Activated naive CD8-positive, alpha-beta T cell treated with anti-CD3 and anti-CD28 coated beads, Interleukin-2, amount 10 ng/mL, durations not matched to agents 7 days and 5 days (primary cell): ENCODE measurements at regions not wholly inside any gene's neighbourhood (a gene's known extent, or its start where the extent isn't known, plus 50 kb on each side); places are given as distances from the start of the nearest gene placed in this dataset.

Source experiments
- ATAC-seq: fragments of 150-1000 bp; cut with Tn5 transposase; one replicate; pipeline ENCODE4 v1.10.0; 2021; ENCODE audit warnings: low read depth, moderate library complexity
- POLR2A ChIA-PET: fragments of 350-600 bp; sonication (Branson Sonifier 250); formaldehyde crosslinking; loops from one replicate; lab custom pipeline; 2021; ENCODE audit warnings: antibody characterized with exemption; lab: Charles Lee
- DNase-seq: peaks from one replicate; pipeline ENCODE4 v3.0.0; 2021
- H3K27ac Mint-ChIP-seq: one replicate; pipeline ENCODE4 v1.8.0; 2022; ENCODE audit warnings: mild to moderate bottlenecking, mixed read lengths
- H3K27me3 Mint-ChIP-seq: one replicate; pipeline ENCODE4 v1.8.0; 2022; ENCODE audit warnings: mild to moderate bottlenecking, moderate library complexity, mixed read lengths
- H3K36me3 Mint-ChIP-seq: one replicate; pipeline ENCODE4 v1.8.0; 2021; ENCODE audit warnings: mild to moderate bottlenecking, mixed read lengths
- H3K4me1 Mint-ChIP-seq: one replicate; pipeline ENCODE4 v1.8.0; 2021; ENCODE audit warnings: mixed read lengths
- H3K4me3 Mint-ChIP-seq: one replicate; pipeline ENCODE4 v1.8.0; 2022; ENCODE audit warnings: mild to moderate bottlenecking, moderate library complexity, mixed read lengths
- H3K9me3 Mint-ChIP-seq: one replicate; pipeline ENCODE4 v1.8.0; 2021; ENCODE audit warnings: mixed read lengths

- peaks cover 2% of the 10 kb centered on the region for H3K9me3 Mint-ChIP-seq
- no peaks in the 10 kb centered on the region for H3K27me3 Mint-ChIP-seq
- ATAC-seq = no peak
- no peaks in the 10 kb centered on the region for H3K36me3 Mint-ChIP-seq
- POLR2A ChIA-PET = no interaction called here
- no peak overlapping the region for H3K4me3 Mint-ChIP-seq
- no peaks in the 10 kb centered on the region for H3K4me1 Mint-ChIP-seq
- no peak overlapping the region for H3K27ac Mint-ChIP-seq
- DNase-seq = no peak
Observed at GRCh38 chr11:114909866-114910265, 231.5 kb downstream of the NXPE2 start.

- Mint-ChIP-seq H3K9me3 (peaks cover 3% of the 10 kb centered on the region), H3K27me3 (no peaks in the 10 kb centered on the region), H3K4me1 (no peaks in the 10 kb centered on the region), H3K27ac (no peak overlapping the region), H3K36me3 (no peaks in the 10 kb centered on the region), H3K4me3 (no peak overlapping the region)
- POLR2A ChIA-PET = no interaction called here
- ATAC-seq (no peak), DNase-seq (no peak)
Observed at GRCh38 chr11:114912826-114913225, 234.5 kb downstream of the NXPE2 start.

- DNase-seq = no peak
- Mint-ChIP-seq H3K4me3 (no peak overlapping the region), H3K36me3 (no peaks in the 10 kb centered on the region), H3K27ac (no peak overlapping the region), H3K4me1 (no peaks in the 10 kb centered on the region), H3K9me3 (peaks cover 2% of the 10 kb centered on the region), H3K27me3 (no peaks in the 10 kb centered on the region)
- no peak for ATAC-seq
- POLR2A ChIA-PET = no interaction called here
Observed at GRCh38 chr11:114914231-114915005, 236.1 kb downstream of the NXPE2 start.

GRCh38 chr11:114915871-114916805 lies 237.8 kb downstream of the NXPE2 start:
- Mint-ChIP-seq H3K27ac (no peak overlapping the region), H3K4me3 (no peak overlapping the region), H3K27me3 (no peaks in the 10 kb centered on the region), H3K36me3 (no peaks in the 10 kb centered on the region), H3K4me1 (no peaks in the 10 kb centered on the region), H3K9me3 (peaks cover 2% of the 10 kb centered on the region)
- ATAC-seq (no peak), DNase-seq (no peak)
- POLR2A ChIA-PET = no interaction called here

- Mint-ChIP-seq H3K4me3 (no peak overlapping the region), H3K27ac (no peak overlapping the region), H3K4me1 (no peaks in the 10 kb centered on the region), H3K9me3 (peaks cover 2% of the 10 kb centered on the region), H3K36me3 (no peaks in the 10 kb centered on the region), H3K27me3 (no peaks in the 10 kb centered on the region)
- POLR2A ChIA-PET = no interaction called here
- no peak for DNase-seq
- no peak for ATAC-seq
Observed at GRCh38 chr11:114918286-114918685, 240.0 kb downstream of the NXPE2 start.

GRCh38 chr11:114921697-114922096 lies 243.4 kb downstream of the NXPE2 start:
- POLR2A ChIA-PET = no interaction called here
- H3K36me3 Mint-ChIP-seq = no peaks in the 10 kb centered on the region
- H3K4me3 Mint-ChIP-seq = no peak overlapping the region
- H3K4me1 Mint-ChIP-seq = no peaks in the 10 kb centered on the region
- DNase-seq (no peak), ATAC-seq (no peak)
- no peak overlapping the region for H3K27ac Mint-ChIP-seq
- no peaks in the 10 kb centered on the region for H3K9me3 Mint-ChIP-seq
- H3K27me3 Mint-ChIP-seq = no peaks in the 10 kb centered on the region

- no peak overlapping the region for H3K4me3 Mint-ChIP-seq
- H3K27me3 Mint-ChIP-seq = no peaks in the 10 kb centered on the region
- no peak overlapping the region for H3K27ac Mint-ChIP-seq
- ATAC-seq (no peak), DNase-seq (no peak)
- POLR2A ChIA-PET = no interaction called here
- H3K4me1 Mint-ChIP-seq = no peaks in the 10 kb centered on the region
- no peaks in the 10 kb centered on the region for H3K9me3 Mint-ChIP-seq
- no peaks in the 10 kb centered on the region for H3K36me3 Mint-ChIP-seq
Observed at GRCh38 chr11:114924042-114924441, 245.7 kb downstream of the NXPE2 start.

- DNase-seq = no peak
- Mint-ChIP-seq H3K4me1 (no peaks in the 10 kb centered on the region), H3K27ac (no peak overlapping the region), H3K4me3 (no peak overlapping the region), H3K36me3 (no peaks in the 10 kb centered on the region), H3K9me3 (no peaks in the 10 kb centered on the region), H3K27me3 (no peaks in the 10 kb centered on the region)
- ATAC-seq = no peak
- POLR2A ChIA-PET = no interaction called here
Observed at GRCh38 chr11:114925591-114925990, 247.3 kb downstream of the NXPE2 start.

- Mint-ChIP-seq H3K9me3 (peaks cover 2% of the 10 kb centered on the region), H3K27me3 (no peaks in the 10 kb centered on the region), H3K4me3 (no peak overlapping the region), H3K36me3 (no peaks in the 10 kb centered on the region), H3K27ac (no peak overlapping the region), H3K4me1 (no peaks in the 10 kb centered on the region)
- ATAC-seq = no peak
- POLR2A ChIA-PET = no interaction called here
- no peak for DNase-seq
Observed at GRCh38 chr11:114928260-114928870, 250.0 kb downstream of the NXPE2 start.

GRCh38 chr11:114929351-114930000 lies 251.1 kb downstream of the NXPE2 start:
- H3K4me3 Mint-ChIP-seq = no peak overlapping the region
- POLR2A ChIA-PET = no interaction called here
- no peak for ATAC-seq
- H3K27me3 Mint-ChIP-seq = no peaks in the 10 kb centered on the region
- DNase-seq = no peak
- H3K36me3 Mint-ChIP-seq = no peaks in the 10 kb centered on the region
- peaks cover 4% of the 10 kb centered on the region for H3K9me3 Mint-ChIP-seq
- H3K4me1 Mint-ChIP-seq = no peaks in the 10 kb centered on the region
- H3K27ac Mint-ChIP-seq = no peak overlapping the region

GRCh38 chr11:114938799-114939198 lies 260.5 kb downstream of the NXPE2 start:
- Mint-ChIP-seq H3K4me1 (no peaks in the 10 kb centered on the region), H3K27ac (no peak overlapping the region), H3K36me3 (no peaks in the 10 kb centered on the region), H3K27me3 (no peaks in the 10 kb centered on the region), H3K4me3 (no peak overlapping the region), H3K9me3 (peaks cover 10% of the 10 kb centered on the region)
- POLR2A ChIA-PET = no interaction called here
- ATAC-seq = no peak
- no peak for DNase-seq

GRCh38 chr11:114942207-114942606 lies 263.9 kb downstream of the NXPE2 start:
- no peaks in the 10 kb centered on the region for H3K4me1 Mint-ChIP-seq
- H3K27ac Mint-ChIP-seq = no peak overlapping the region
- H3K9me3 Mint-ChIP-seq = peaks cover 8% of the 10 kb centered on the region
- H3K36me3 Mint-ChIP-seq = no peaks in the 10 kb centered on the region
- ATAC-seq (no peak), DNase-seq (no peak)
- H3K4me3 Mint-ChIP-seq = no peak overlapping the region
- POLR2A ChIA-PET = no interaction called here
- H3K27me3 Mint-ChIP-seq = no peaks in the 10 kb centered on the region
